ENCODE measurements at regions not wholly inside any gene's neighbourhood (a gene's known extent, or its start where the extent isn't known, plus 50 kb on each side); places are given as distances from the start of the nearest gene placed in this dataset.
"Not testable (repeated sequence)": the region's sequence is repeated elsewhere in the genome, so short reads cannot be mapped to it uniquely, and the experiment has no call there.

DNA sequence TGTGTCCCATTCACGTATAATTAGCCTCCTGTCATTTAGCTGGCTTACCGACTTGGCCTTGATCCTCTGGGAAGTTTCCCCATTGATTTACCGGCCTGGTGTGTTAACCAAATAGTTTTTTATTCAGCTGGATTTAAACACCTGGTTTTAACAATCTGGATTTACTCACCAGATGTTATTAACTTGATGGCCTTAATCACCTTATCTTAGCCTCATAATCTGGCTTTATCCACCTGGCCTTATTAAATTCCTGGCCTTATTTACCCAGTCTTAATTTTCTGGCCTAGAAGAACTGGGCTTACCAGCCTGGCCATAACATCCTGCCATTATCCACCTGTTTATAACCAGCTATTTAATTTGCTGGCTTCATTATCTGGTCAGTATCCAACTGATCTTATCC is 89.9 kb downstream of the IL12A start:
- no peaks in the 10 kb centered on the region for H3K4me1 Mint-ChIP-seq
- peaks cover 8% of the 10 kb centered on the region for H3K9me3 Mint-ChIP-seq
- no peak overlapping the region for H3K27ac Mint-ChIP-seq
- DNase-seq (ENCODE audit: low spot score in 2 of 2) (no peak), ATAC-seq (ENCODE audit: low read depth) (no peak)
- H3K4me3 Mint-ChIP-seq, result no peak overlapping the region
- H3K27me3 Mint-ChIP-seq, result no peaks in the 10 kb centered on the region
- H3K36me3 Mint-ChIP-seq, result no peaks in the 10 kb centered on the region

- no peaks in the 10 kb centered on the region for H3K4me1 Mint-ChIP-seq
- ATAC-seq (ENCODE audit: low read depth), result no peak
- H3K4me3 Mint-ChIP-seq, result no peak overlapping the region
- H3K36me3 Mint-ChIP-seq, result no peaks in the 10 kb centered on the region
- H3K27ac Mint-ChIP-seq, result no peak overlapping the region
- DNase-seq (ENCODE audit: low spot score in 2 of 2), result no peak
- peaks cover 8% of the 10 kb centered on the region for H3K9me3 Mint-ChIP-seq
- H3K27me3 Mint-ChIP-seq, result no peaks in the 10 kb centered on the region
Observed at GRCh38 chr3:160081958-160082533, 93.4 kb downstream of the IL12A start.

GRCh38 chr3:160084998-160085397 is 96.4 kb downstream of the IL12A start:
- ATAC-seq (ENCODE audit: low read depth) (no peak), DNase-seq (ENCODE audit: low spot score in 2 of 2) (no peak)
- no peak overlapping the region for H3K4me3 Mint-ChIP-seq
- H3K4me1 Mint-ChIP-seq, result no peaks in the 10 kb centered on the region
- H3K36me3 Mint-ChIP-seq, result no peaks in the 10 kb centered on the region
- H3K9me3 Mint-ChIP-seq, result peaks cover 10% of the 10 kb centered on the region
- H3K27me3 Mint-ChIP-seq, result no peaks in the 10 kb centered on the region
- H3K27ac Mint-ChIP-seq, result no peak overlapping the region

DNA sequence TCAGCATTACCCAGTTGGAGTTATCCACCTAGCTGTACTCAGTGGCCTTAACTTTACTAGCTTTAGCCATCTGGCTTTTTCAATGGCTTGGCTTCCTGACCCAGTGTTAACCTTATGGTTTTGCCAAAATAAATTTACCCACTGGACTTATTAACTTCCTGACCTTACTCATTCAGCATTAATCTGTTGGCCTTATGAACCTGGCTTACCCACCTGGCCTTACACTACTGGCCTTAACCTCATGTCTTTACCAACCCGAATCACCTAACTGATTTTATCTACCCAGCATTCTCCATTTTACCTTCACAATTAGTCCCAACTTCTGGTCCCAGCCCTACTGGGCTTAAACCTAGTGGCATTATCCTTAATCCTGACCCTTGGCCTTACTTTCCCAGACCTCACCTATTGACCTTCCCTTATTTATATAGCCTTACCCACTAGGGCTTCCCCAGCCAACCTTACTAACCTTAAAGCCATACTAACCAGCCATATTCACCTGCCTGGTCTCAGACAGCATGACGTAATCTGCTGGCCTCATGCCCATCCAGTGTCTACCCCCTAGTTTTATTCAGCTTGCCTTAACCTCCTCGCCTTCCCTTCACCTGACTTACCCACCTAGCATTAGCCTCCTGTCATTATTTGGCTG is 100.0 kb downstream of the IL12A start:
- Mint-ChIP-seq H3K27me3 (no peaks in the 10 kb centered on the region), H3K9me3 (peaks cover 2% of the 10 kb centered on the region), H3K4me3 (no peak overlapping the region), H3K27ac (no peak overlapping the region), H3K36me3 (no peaks in the 10 kb centered on the region), H3K4me1 (no peaks in the 10 kb centered on the region)
- ATAC-seq (ENCODE audit: low read depth) (no peak), DNase-seq (ENCODE audit: low spot score in 2 of 2) (no peak)

- Mint-ChIP-seq H3K4me1 (no peaks in the 10 kb centered on the region), H3K36me3 (no peaks in the 10 kb centered on the region), H3K4me3 (no peak overlapping the region), H3K27ac (no peak overlapping the region), H3K9me3 (peaks cover 2% of the 10 kb centered on the region), H3K27me3 (no peaks in the 10 kb centered on the region)
- no peak for ATAC-seq (ENCODE audit: low read depth)
- DNase-seq (ENCODE audit: low spot score in 2 of 2), result no peak
Observed at GRCh38 chr3:160090653-160091052, 102.0 kb downstream of the IL12A start.

GRCh38 chr3:160091441-160091840 is 102.8 kb downstream of the IL12A start:
- no peak overlapping the region for H3K27ac Mint-ChIP-seq

DNA sequence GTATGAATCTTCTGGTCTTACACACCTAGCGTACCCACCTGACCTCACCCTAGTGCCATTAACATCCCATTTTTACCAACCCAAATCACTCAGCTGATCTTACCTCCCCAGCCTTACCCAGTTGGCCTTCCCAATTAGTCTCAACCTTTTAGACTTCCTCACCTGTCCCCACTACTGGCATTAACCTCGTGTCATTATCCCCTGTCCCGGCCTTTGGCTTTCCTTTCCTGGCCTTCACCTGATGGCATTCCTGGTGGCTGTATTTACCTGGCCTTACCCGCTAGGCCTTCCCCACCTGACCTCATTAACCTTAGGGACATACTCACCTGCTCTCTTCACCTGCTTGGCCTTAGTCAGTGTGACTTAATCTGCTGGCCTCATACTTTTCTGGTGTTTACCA is 104.1 kb downstream of the IL12A start:
- Mint-ChIP-seq H3K27me3 (no peaks in the 10 kb centered on the region), H3K9me3 (peaks cover 2% of the 10 kb centered on the region), H3K4me3 (no peak overlapping the region), H3K36me3 (no peaks in the 10 kb centered on the region), H3K27ac (no peak overlapping the region), H3K4me1 (no peaks in the 10 kb centered on the region)
- no peak for DNase-seq (ENCODE audit: low spot score in 2 of 2)
- ATAC-seq (ENCODE audit: low read depth), result no peak

More at GRCh38 chr3:160091441-160091840, 102.8 kb downstream of the IL12A start:
- H3K4me3 Mint-ChIP-seq, result no peak overlapping the region
- peaks cover 2% of the 10 kb centered on the region for H3K9me3 Mint-ChIP-seq
- no peaks in the 10 kb centered on the region for H3K36me3 Mint-ChIP-seq
- H3K27me3 Mint-ChIP-seq, result no peaks in the 10 kb centered on the region
- no peaks in the 10 kb centered on the region for H3K4me1 Mint-ChIP-seq
- DNase-seq (ENCODE audit: low spot score in 2 of 2) (no peak), ATAC-seq (ENCODE audit: low read depth) (no peak)

DNA sequence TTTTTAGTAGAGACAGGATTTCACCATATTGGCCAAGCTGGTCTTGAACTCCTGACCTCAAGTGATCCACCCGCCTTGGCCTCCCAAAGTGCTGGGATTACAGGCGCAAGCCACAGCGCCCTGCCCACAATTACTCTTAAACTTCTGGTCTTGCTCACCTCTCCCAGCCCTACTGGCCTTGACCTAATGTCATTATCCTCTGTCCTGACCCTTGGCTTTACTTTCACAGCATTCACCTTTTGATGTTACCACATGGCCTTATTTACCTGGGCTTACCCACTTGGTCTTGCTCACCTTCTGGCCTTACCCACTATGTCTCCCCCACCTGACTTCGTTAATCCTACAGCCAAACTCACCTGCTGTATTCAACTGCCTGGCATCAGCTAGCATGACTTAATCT is 105.9 kb downstream of the IL12A start:
- Mint-ChIP-seq H3K27ac (no peak overlapping the region), H3K36me3 (no peaks in the 10 kb centered on the region), H3K4me3 (no peak overlapping the region), H3K4me1 (peaks cover 3% of the 10 kb centered on the region), H3K9me3 (no peaks in the 10 kb centered on the region), H3K27me3 (no peaks in the 10 kb centered on the region)
- ATAC-seq (ENCODE audit: low read depth) (no peak), DNase-seq (ENCODE audit: low spot score in 2 of 2) (no peak)

DNA sequence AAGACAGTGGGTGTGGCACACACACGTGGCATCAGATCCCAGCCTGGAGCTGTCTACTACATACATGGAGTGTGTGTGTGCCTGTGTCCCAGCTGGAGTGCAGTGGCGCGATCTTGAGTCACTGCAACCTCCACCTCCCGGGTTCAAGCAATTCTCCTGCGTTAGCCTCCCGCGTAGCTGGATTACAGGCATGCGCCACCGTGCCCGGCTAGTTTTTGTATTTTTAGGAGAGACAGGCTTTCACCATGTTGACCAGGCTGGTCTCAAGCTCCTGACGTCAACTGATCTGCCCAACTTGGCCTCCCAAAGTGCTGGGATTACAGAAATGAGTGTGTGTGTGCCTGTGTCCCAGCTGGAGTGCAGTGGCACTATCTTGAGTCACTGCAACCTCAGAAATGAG is 108.8 kb downstream of the IL12A start:
- Mint-ChIP-seq H3K36me3 (no peaks in the 10 kb centered on the region), H3K27me3 (peaks cover 3% of the 10 kb centered on the region), H3K27ac (no peak overlapping the region), H3K4me3 (no peak overlapping the region), H3K4me1 (peaks cover 10% of the 10 kb centered on the region), H3K9me3 (no peaks in the 10 kb centered on the region)
- ATAC-seq (ENCODE audit: low read depth), result no peak
- DNase-seq (ENCODE audit: low spot score in 2 of 2), result no peak

DNA sequence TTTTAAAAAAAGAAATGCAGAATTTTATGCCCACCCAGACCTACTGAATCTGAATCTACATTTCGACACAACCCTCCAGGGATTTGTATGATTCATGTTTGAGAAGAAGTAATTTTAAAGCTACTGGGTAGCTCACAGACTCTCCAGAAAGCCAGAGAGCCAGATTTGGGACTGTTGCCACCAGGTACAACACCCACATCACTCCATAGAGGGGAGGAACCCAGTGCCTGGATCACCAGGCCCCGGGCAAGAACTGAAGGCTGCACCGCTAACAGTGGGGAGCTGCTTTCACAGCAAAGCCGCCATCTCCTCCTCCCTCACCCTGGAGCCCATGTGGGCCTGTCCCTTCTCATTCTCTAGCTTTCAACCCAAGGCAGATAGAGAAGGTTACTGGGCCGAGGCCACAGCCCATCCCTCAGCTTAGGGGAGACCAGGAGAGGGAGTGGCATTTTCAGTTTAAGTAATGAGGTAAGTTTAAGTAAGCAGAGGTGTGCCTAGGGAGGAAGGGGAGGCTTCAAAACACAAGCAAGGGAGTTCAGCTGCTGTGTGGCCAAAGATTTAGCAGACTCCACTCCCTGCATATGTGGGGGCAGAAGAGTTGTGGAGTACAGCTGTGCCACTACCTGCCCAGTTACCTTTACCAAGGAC is 109.8 kb downstream of the IL12A start:
- Mint-ChIP-seq H3K27me3 (peaks cover 3% of the 10 kb centered on the region), H3K36me3 (no peaks in the 10 kb centered on the region), H3K4me1 (peaks cover 10% of the 10 kb centered on the region), H3K9me3 (no peaks in the 10 kb centered on the region), H3K4me3 (no peak overlapping the region), H3K27ac (no peak overlapping the region)
- DNase-seq (ENCODE audit: low spot score in 2 of 2) (no peak), ATAC-seq (ENCODE audit: low read depth) (no peak)

GRCh38 chr3:160098926-160099626 is 110.4 kb downstream of the IL12A start:
- Mint-ChIP-seq H3K4me1 (peaks cover 10% of the 10 kb centered on the region), H3K4me3 (no peak overlapping the region), H3K36me3 (no peaks in the 10 kb centered on the region), H3K27ac (no peak overlapping the region), H3K9me3 (no peaks in the 10 kb centered on the region), H3K27me3 (peaks cover 3% of the 10 kb centered on the region)
- no peak for DNase-seq (ENCODE audit: low spot score in 2 of 2)
- ATAC-seq (ENCODE audit: low read depth), result no peak

GRCh38 chr3:160099834-160100233 is 111.2 kb downstream of the IL12A start:
- peaks cover 3% of the 10 kb centered on the region for H3K27me3 Mint-ChIP-seq
- DNase-seq (ENCODE audit: low spot score in 2 of 2) (no peak), ATAC-seq (ENCODE audit: low read depth) (peak; percentile 64)
- H3K4me1 Mint-ChIP-seq, result peaks cover 10% of the 10 kb centered on the region
- no peaks in the 10 kb centered on the region for H3K9me3 Mint-ChIP-seq
- peak overlapping the region; percentile 25 for H3K4me3 Mint-ChIP-seq
- H3K27ac Mint-ChIP-seq, result no peak overlapping the region
- H3K36me3 Mint-ChIP-seq, result no peaks in the 10 kb centered on the region

GRCh38 chr3:160100610-160101009 is 112.0 kb downstream of the IL12A start:
- Mint-ChIP-seq H3K4me1 (peaks cover 10% of the 10 kb centered on the region), H3K4me3 (no peak overlapping the region), H3K9me3 (no peaks in the 10 kb centered on the region), H3K27ac (no peak overlapping the region), H3K36me3 (no peaks in the 10 kb centered on the region), H3K27me3 (peaks cover 3% of the 10 kb centered on the region)
- ATAC-seq (ENCODE audit: low read depth) (no peak), DNase-seq (ENCODE audit: low spot score in 2 of 2) (no peak)

GRCh38 chr3:160102001-160102400 is 113.4 kb downstream of the IL12A start:
- DNase-seq (ENCODE audit: low spot score in 2 of 2); H3K36me3 Mint-ChIP-seq; H3K27me3 Mint-ChIP-seq; H3K27ac Mint-ChIP-seq; H3K4me3 Mint-ChIP-seq; ATAC-seq (ENCODE audit: low read depth); H3K9me3 Mint-ChIP-seq; H3K4me1 Mint-ChIP-seq: not testable (repeated sequence)

Measured in memory B cell (primary cell).